B cell (primary cell): ENCODE measurements at regions not wholly inside any gene's neighbourhood (a gene's known extent, or its start where the extent isn't known, plus 50 kb on each side); places are given as distances from the start of the nearest gene placed in this dataset.

ENCODE experiments used
- CTCF ChIP-seq: fragments of 200-600 bp; IDR thresholded peaks from one replicate; pipeline ENCODE4 v1.8.0; 2022; ENCODE audit warnings: antibody characterized with exemption, mild to moderate bottlenecking
- EZH2 ChIP-seq: IDR thresholded peaks from 2 replicates; pipeline ENCODE4 v1.6.1; 2012; ENCODE audit warnings: borderline replicate concordance, low read depth, mild to moderate bottlenecking, moderate library complexity, low read length; ENCODE audit not compliant: insufficient read depth, poor library complexity, severe bottlenecking

GRCh38 chr2:104051766-104052165 lies 802.1 kb upstream of the POU3F3 start:
- TF ChIP-seq CTCF (no peak), EZH2 (no peak)
